ENCODE measurements at regions not wholly inside any gene's neighbourhood (a gene's known extent, or its start where the extent isn't known, plus 50 kb on each side); places are given as distances from the start of the nearest gene placed in this dataset.

- TF ChIP-seq, protein P1, sequence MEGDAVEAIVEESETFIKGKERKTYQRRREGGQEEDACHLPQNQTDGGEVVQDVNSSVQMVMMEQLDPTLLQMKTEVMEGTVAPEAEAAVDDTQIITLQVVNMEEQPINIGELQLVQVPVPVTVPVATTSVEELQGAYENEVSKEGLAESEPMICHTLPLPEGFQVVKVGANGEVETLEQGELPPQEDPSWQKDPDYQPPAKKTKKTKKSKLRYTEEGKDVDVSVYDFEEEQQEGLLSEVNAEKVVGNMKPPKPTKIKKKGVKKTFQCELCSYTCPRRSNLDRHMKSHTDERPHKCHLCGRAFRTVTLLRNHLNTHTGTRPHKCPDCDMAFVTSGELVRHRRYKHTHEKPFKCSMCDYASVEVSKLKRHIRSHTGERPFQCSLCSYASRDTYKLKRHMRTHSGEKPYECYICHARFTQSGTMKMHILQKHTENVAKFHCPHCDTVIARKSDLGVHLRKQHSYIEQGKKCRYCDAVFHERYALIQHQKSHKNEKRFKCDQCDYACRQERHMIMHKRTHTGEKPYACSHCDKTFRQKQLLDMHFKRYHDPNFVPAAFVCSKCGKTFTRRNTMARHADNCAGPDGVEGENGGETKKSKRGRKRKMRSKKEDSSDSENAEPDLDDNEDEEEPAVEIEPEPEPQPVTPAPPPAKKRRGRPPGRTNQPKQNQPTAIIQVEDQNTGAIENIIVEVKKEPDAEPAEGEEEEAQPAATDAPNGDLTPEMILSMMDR (IDR thresholded peaks at IDR 0.05): no peak
- TF ChIP-seq CREB1 (CRISPR knock-in tag; IDR thresholded peaks at IDR 0.05): no peak
- TF ChIP-seq NR2C2 (CRISPR knock-in tag; IDR thresholded peaks at IDR 0.05): no peak
- no peak for TF ChIP-seq ZNF396 (CRISPR knock-in tag; IDR thresholded peaks at IDR 0.05; ENCODE audit: borderline replicate concordance)
These were observed 463.2 kb downstream of the BCL11B start for GRCh38 chr14:98808494-98809407.

Measured in WTC11 (cell line).